ENCODE measurements at regions not wholly inside any gene's neighbourhood (a gene's known extent, or its start where the extent isn't known, plus 50 kb on each side); places are given as distances from the start of the nearest gene placed in this dataset.

DNA sequence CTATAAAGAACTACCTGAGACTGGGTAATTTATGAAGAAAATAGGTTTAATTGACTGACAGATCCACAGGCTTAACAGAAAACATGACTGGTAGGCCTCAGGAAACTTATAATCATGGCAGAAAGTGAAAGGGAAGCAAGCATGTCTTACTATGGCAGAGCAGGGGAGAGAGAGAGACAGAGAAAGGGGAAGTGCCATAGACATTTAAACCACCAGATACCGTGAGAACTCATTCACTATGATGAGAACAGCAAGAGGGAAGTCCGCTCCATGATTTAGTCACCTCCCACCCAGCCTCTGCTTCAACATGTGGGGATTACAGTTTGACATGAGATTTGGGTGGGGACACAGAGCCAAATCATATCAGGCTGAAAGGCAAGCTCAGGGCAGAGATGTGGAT lies 327.1 kb upstream of the DDI1 start:
- in situ Hi-C loops (cut with MboI; ENCODE audit: low pct_unique_long_range_greater_than_20kb, low sequenced_read_pairs, unreplicated experiment): no loop called here
- TF ChIP-seq, protein P1, sequence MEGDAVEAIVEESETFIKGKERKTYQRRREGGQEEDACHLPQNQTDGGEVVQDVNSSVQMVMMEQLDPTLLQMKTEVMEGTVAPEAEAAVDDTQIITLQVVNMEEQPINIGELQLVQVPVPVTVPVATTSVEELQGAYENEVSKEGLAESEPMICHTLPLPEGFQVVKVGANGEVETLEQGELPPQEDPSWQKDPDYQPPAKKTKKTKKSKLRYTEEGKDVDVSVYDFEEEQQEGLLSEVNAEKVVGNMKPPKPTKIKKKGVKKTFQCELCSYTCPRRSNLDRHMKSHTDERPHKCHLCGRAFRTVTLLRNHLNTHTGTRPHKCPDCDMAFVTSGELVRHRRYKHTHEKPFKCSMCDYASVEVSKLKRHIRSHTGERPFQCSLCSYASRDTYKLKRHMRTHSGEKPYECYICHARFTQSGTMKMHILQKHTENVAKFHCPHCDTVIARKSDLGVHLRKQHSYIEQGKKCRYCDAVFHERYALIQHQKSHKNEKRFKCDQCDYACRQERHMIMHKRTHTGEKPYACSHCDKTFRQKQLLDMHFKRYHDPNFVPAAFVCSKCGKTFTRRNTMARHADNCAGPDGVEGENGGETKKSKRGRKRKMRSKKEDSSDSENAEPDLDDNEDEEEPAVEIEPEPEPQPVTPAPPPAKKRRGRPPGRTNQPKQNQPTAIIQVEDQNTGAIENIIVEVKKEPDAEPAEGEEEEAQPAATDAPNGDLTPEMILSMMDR (IDR thresholded peaks at IDR 0.05; ENCODE audit: extremely low read depth, insufficient read depth, missing control alignments): no peak
- no peak for DNase-seq (ENCODE audit: low spot score)

DNA sequence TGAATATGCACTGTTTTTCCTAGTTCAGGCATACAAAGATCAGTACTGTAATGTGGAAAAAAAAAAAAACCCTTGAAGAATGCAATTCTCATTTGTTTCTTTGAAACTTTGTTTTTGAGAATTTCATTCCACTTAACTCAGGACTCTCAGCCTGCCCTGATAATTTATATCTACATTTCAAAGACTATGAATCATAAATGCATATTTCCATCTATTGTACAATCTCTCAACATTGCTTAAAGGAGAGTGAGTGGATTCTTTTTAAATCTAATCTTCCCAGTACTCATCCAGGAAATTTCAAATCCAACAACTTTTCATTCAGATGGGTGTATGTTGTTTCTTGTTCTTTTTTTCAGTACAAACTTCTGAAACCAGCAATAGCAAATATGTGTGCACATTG lies 322.2 kb upstream of the DDI1 start:
- TF ChIP-seq, protein P1 (IDR thresholded peaks at IDR 0.05; ENCODE audit: extremely low read depth, insufficient read depth, missing control alignments): no peak
- DNase-seq (ENCODE audit: low spot score): no peak
- in situ Hi-C loops (cut with MboI; ENCODE audit: low pct_unique_long_range_greater_than_20kb, low sequenced_read_pairs, unreplicated experiment): no loop called here

DNA sequence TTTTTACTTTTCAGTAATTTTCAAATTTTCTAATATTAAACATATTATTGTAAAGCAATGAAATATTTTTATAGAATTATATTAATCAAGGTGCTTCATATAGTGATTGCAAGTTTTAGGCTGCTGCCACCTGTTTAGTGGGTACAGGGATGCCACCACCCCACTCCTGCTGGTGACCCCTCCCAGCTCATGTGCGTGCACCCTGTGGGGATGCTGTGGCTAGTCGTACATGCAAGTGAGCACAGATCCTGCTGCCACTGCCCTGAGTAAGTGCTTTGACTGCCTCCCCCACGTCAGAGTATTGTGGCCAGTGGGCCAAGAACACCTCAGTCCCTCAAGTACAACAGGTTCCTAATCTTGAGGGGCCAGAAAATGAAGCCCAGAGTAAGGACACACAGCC lies 320.1 kb upstream of the DDI1 start:
- no peak for DNase-seq (ENCODE audit: low spot score)
- in situ Hi-C loops (cut with MboI; ENCODE audit: low pct_unique_long_range_greater_than_20kb, low sequenced_read_pairs, unreplicated experiment): no loop called here
- TF ChIP-seq, protein P1 (IDR thresholded peaks at IDR 0.05; ENCODE audit: extremely low read depth, insufficient read depth, missing control alignments): no peak

DNA sequence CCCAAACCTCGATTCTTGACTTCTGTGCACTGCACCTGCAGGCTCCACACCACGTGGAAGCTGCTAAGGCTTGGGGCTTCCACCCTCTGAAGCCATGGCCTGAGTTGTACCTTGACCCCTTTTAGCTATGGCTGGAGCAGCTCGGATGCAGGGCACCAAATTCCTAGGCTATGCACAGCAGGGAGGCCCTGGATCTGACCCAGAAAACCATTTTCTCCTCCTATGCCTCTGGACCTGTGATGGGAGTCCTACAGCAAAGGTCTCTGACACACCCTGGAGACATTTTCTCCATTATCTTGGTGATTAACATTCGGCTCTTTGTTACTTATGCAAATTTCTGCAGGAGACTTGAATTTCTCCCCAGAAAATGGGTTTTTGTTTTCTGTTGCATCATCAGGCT lies 309.2 kb upstream of the DDI1 start:
- in situ Hi-C loops (cut with MboI; ENCODE audit: low pct_unique_long_range_greater_than_20kb, low sequenced_read_pairs, unreplicated experiment): no loop called here

DNA sequence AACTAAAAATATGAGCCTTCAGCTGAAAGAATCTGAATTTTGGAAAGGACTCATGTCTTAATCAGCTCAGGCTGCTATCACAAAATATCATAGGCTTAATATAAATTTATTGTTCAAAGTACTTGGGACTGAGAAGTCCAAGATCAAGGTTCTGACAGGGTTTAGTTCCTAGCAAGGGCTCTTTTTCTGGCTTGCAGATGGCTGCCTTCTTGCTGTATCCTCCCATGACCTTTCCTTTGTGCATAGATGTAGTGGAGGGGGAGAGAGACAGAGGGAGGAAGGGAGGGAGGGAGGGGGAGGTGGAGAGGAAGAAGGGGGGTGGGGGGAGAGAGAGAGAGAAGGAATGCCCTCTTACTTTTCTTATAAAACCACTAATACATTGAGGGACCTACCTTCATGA lies 306.8 kb upstream of the DDI1 start:
- TF ChIP-seq, protein P1 (IDR thresholded peaks at IDR 0.05; ENCODE audit: extremely low read depth, insufficient read depth, missing control alignments): no peak
- DNase-seq (ENCODE audit: low spot score): no peak
- in situ Hi-C loops (cut with MboI; ENCODE audit: low pct_unique_long_range_greater_than_20kb, low sequenced_read_pairs, unreplicated experiment): no loop called here

More for the DNA sequence above, 309.2 kb upstream of the DDI1 start:
- TF ChIP-seq, protein P1 (IDR thresholded peaks at IDR 0.05; ENCODE audit: extremely low read depth, insufficient read depth, missing control alignments): no peak
- no peak for DNase-seq (ENCODE audit: low spot score)

DNA sequence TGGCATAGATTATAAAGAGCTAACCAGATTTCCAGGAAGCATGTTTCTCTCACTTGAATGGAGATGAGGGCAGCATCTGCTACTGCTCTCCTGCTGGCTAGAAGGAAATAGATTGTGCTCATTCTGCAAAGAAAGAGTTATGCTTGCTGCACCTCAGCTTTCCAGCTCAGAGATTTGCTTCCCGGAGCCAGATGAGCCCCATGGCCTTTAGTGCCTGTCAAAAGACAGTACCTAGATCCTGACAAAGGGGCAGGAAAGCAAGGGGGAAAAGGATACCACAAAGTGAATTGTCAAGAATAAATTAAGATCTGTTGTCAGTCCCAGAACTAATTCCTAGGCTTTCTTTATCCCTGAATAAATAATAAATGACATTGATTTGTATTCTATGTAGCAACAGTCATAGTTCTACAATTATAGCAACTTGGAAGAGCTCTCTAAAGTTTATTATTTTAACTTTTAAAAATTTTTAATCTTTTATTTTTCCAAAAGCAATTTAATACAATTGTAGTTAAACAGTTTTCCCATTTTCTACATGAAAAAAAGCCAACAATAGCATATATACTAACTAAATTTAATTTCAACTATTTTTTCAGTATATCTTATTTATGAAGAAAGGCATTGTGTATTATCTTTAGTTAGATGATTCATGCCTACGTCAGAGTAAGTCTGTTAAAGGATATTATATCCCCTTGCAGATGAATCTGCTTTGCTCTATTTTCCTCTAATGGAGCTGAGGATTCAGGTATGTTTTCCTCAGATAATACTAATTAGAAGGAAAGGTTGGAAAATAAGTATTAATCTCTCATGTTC lies 306.1 kb upstream of the DDI1 start:
- TF ChIP-seq, protein P1 (IDR thresholded peaks at IDR 0.05; ENCODE audit: extremely low read depth, insufficient read depth, missing control alignments): no peak
- DNase-seq (ENCODE audit: low spot score): no peak
- in situ Hi-C loops (cut with MboI; ENCODE audit: low pct_unique_long_range_greater_than_20kb, low sequenced_read_pairs, unreplicated experiment): no loop called here
